Body of pancreas (tissue), 4 donors: ENCODE measurements at regions not wholly inside any gene's neighbourhood (a gene's known extent, or its start where the extent isn't known, plus 50 kb on each side); places are given as distances from the start of the nearest gene placed in this dataset. TPM values are rescaled to one million over a fixed set of nuclear protein-coding genes. Genes with fewer than 3 reads are reported as not detected.

Experiments used
- ATAC-seq: fragments of 150-250 bp; one replicate; pipeline ENCODE4 v1.9.1; 2016
- DNase-seq, 4 donors: peaks; one replicate each; pipeline ENCODE4 v3.0.0-alpha.2; 2019
- H3K27ac ChIP-seq, 4 donors: fragments of 200-600 bp; sonication (generic); 1 replicate in 3 of 4; 2 replicates in 1 of 4; pipeline versions ENCODE4 v1.5.1 to v1.6.1; 2016 to 2019; ENCODE audit warnings: mild to moderate bottlenecking in 1 of 4, mixed read lengths in 1 of 4, moderate library complexity in 1 of 4
- H3K27me3 ChIP-seq, 2 donors: fragments of 200-600 bp; sonication (generic); one replicate each; pipeline ENCODE4 v1.6.0; 2016; ENCODE audit warnings: mild to moderate bottlenecking in 1 of 2
- H3K36me3 ChIP-seq, 2 donors: fragments of 200-600 bp; sonication (generic); replicated peaks in 1 of 2; 2 replicates each; pipeline ENCODE4 v1.5.1; 2016; ENCODE audit warnings: low read depth in 2 of 2; ENCODE audit not compliant: insufficient read depth in 1 of 2
- H3K4me1 ChIP-seq: fragments of 200-600 bp; sonication (generic); one replicate; pipeline ENCODE4 v1.6.0; 2016
- H3K4me3 ChIP-seq, 2 donors: fragments of 200-600 bp; sonication (generic); 1 replicate in 1 of 2; 2 replicates in 1 of 2; pipeline ENCODE4 v1.5.1; 2016 to 2019
- H3K9me3 ChIP-seq, 3 donors: fragments of 200-600 bp; sonication (generic); 1 replicate in 2 of 3; 2 replicates in 1 of 3; pipeline ENCODE4 v1.5.1; 2016
- CTCF ChIP-seq, 7 experiments: fragments of 450-650 bp in 4 of 7; fragments of 200-600 bp in 3 of 7; sonication (generic) in 3 of 7; IDR thresholded peaks; one replicate each; pipeline ENCODE4 v1.5.1; 2016 to 2019; ENCODE audit warnings: antibody characterized with exemption in 7 of 7
- POLR2A ChIP-seq, 3 donors: fragments of 450-650 bp; IDR thresholded peaks; one replicate each; pipeline ENCODE4 v1.6.1; 2016; ENCODE audit warnings: antibody characterized with exemption in 3 of 3, mild to moderate bottlenecking in 2 of 3
- WGBS, 2 donors: methylation state at CpG; one replicate each; pipeline ENCODE4 v1.1.5; 2017; 5-methylcytosine and 5-hydroxymethylcytosine counted together
- intact Hi-C: fragments of 100-400 bp; cut with DNase I; formaldehyde crosslinking; loops from one replicate; pipeline ENCODE4 v1.15.1; 2023
- small RNA-seq: library from RNA; depleted of rRNA; stranded (forward); fragments of <200 nt; gene quantifications from one replicate; pipeline ENCODE3, GENCODE V24; 2016

GRCh38 chr11:16406226-16406625 is 49.9 kb upstream of the SOX6 start:
- Histone ChIP-seq H3K9me3 (no peaks in the 10 kb centered on the region), H3K36me3 (no peaks in the 10 kb centered on the region), H3K4me1 (peaks cover 5% of the 10 kb centered on the region), H3K4me3 (no peak overlapping the region), H3K27ac (no peak overlapping the region), H3K27me3 (no peaks in the 10 kb centered on the region)
- intact Hi-C loops, result no loop called here
- TF ChIP-seq CTCF (IDR thresholded peaks at IDR 0.05) (no peak), POLR2A (IDR thresholded peaks at IDR 0.05) (no peak)
- ATAC-seq, result no peak
- no peak for DNase-seq
- whole genome bisulfite sequencing, 2 donors, result 90 to 100% methylated on average over 1 of the region's 1 CpG

Small RNA genes in the stretch of these regions (small RNA-seq; reads per million reads assigned to genes)
- gene RN7SL188P, result not detected
